ENCODE measurements at regions not wholly inside any gene's neighbourhood (a gene's known extent, or its start where the extent isn't known, plus 50 kb on each side); places are given as distances from the start of the nearest gene placed in this dataset.

- Histone ChIP-seq H3K9ac (ENCODE audit: low read length) (no peak overlapping the region), H3K4me2 (ENCODE audit: low read length) (no peak overlapping the region)
Measured at GRCh38 chr10:28248092-28248491, 54.8 kb downstream of the MPP7 start.

GRCh38 chr10:28246023-28246422, 56.8 kb downstream of the MPP7 start:
- TF ChIP-seq EZH2 (IDR thresholded peaks at IDR 0.05; ENCODE audit: borderline replicate concordance, low read length) (no peak), CTCF (IDR thresholded peaks at IDR 0.05; ENCODE audit: low read length) (no peak)
- Histone ChIP-seq H2AFZ (ENCODE audit: low read length) (no peak overlapping the region), H3K27me3 (ENCODE audit: insufficient read depth, low read length) (no peaks in the 10 kb centered on the region), H3K4me3 (ENCODE audit: low read depth, low read length, poor library complexity, severe bottlenecking) (no peak overlapping the region), H3K79me2 (ENCODE audit: insufficient read depth, low read length) (no peaks in the 10 kb centered on the region), H3K36me3 (ENCODE audit: insufficient read depth, low read length) (no peaks in the 10 kb centered on the region), H3F3A (ENCODE audit: insufficient read depth, low read length) (no peaks in the 10 kb centered on the region), H3K9me2 (ENCODE audit: low read depth, low read length) (no peaks in the 10 kb centered on the region), H3K4me1 (ENCODE audit: insufficient read depth, low read length, severe bottlenecking) (no peaks in the 10 kb centered on the region), H3K4me2 (ENCODE audit: low read length) (no peak overlapping the region), H3K27ac (ENCODE audit: low read depth, low read length, poor library complexity, severe bottlenecking) (no peak overlapping the region), H3K9me3 (ENCODE audit: low read length) (no peaks in the 10 kb centered on the region), H3K9ac (ENCODE audit: low read length) (no peak overlapping the region), H4K20me1 (ENCODE audit: insufficient read depth, low read length) (no peaks in the 10 kb centered on the region)

More at GRCh38 chr10:28248092-28248491, 54.8 kb downstream of the MPP7 start:
- Histone ChIP-seq H3K4me3 (ENCODE audit: low read depth, low read length, poor library complexity, severe bottlenecking) (no peak overlapping the region), H2AFZ (ENCODE audit: low read length) (no peak overlapping the region), H3K9me3 (ENCODE audit: low read length) (no peaks in the 10 kb centered on the region), H3F3A (ENCODE audit: insufficient read depth, low read length) (no peaks in the 10 kb centered on the region), H3K27ac (ENCODE audit: low read depth, low read length, poor library complexity, severe bottlenecking) (no peak overlapping the region), H3K79me2 (ENCODE audit: insufficient read depth, low read length) (no peaks in the 10 kb centered on the region), H3K4me1 (ENCODE audit: insufficient read depth, low read length, severe bottlenecking) (no peaks in the 10 kb centered on the region), H4K20me1 (ENCODE audit: insufficient read depth, low read length) (no peaks in the 10 kb centered on the region), H3K36me3 (ENCODE audit: insufficient read depth, low read length) (no peaks in the 10 kb centered on the region), H3K9me2 (ENCODE audit: low read depth, low read length) (no peaks in the 10 kb centered on the region), H3K27me3 (ENCODE audit: insufficient read depth, low read length) (no peaks in the 10 kb centered on the region)
- TF ChIP-seq EZH2 (IDR thresholded peaks at IDR 0.05; ENCODE audit: borderline replicate concordance, low read length) (no peak), CTCF (IDR thresholded peaks at IDR 0.05; ENCODE audit: low read length) (no peak)

GRCh38 chr10:28243923-28244322, 58.9 kb downstream of the MPP7 start:
- Histone ChIP-seq H4K20me1 (ENCODE audit: insufficient read depth, low read length) (no peaks in the 10 kb centered on the region), H3K9me2 (ENCODE audit: low read depth, low read length) (no peaks in the 10 kb centered on the region), H2AFZ (ENCODE audit: low read length) (no peak overlapping the region), H3K4me3 (ENCODE audit: low read depth, low read length, poor library complexity, severe bottlenecking) (no peak overlapping the region), H3K9me3 (ENCODE audit: low read length) (no peaks in the 10 kb centered on the region), H3K4me2 (ENCODE audit: low read length) (no peak overlapping the region), H3K27ac (ENCODE audit: low read depth, low read length, poor library complexity, severe bottlenecking) (no peak overlapping the region), H3K36me3 (ENCODE audit: insufficient read depth, low read length) (no peaks in the 10 kb centered on the region), H3K27me3 (ENCODE audit: insufficient read depth, low read length) (no peaks in the 10 kb centered on the region), H3K79me2 (ENCODE audit: insufficient read depth, low read length) (no peaks in the 10 kb centered on the region), H3K9ac (ENCODE audit: low read length) (no peak overlapping the region), H3F3A (ENCODE audit: insufficient read depth, low read length) (no peaks in the 10 kb centered on the region), H3K4me1 (ENCODE audit: insufficient read depth, low read length, severe bottlenecking) (no peaks in the 10 kb centered on the region)
- TF ChIP-seq EZH2 (IDR thresholded peaks at IDR 0.05; ENCODE audit: borderline replicate concordance, low read length) (no peak), CTCF (IDR thresholded peaks at IDR 0.05; ENCODE audit: low read length) (no peak)

Data from OCI-LY1 (cell line).